ENCODE measurements at regions not wholly inside any gene's neighbourhood (a gene's known extent, or its start where the extent isn't known, plus 50 kb on each side); places are given as distances from the start of the nearest gene placed in this dataset.

DNA sequence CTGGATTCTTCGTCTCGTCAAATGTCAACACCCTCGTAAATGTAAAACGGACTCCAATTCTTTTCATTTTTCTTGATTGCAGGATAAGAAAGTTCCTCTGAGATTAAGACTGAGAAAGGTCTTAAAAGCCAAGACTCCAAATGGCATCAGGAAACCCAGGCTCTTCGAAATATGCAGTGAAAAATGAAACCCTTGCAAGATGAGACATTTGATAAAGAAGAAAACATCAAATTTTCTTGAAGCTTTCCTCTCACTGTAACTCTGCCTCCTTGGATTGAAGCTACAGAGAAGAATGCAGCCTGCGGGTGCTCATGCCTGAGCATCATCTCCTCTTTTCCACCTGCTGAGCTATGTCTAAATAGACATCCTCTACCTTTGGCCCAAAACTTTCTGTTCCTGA, 342.4 kb upstream of the THBS1 start:
- Mint-ChIP-seq H3K9me3 (no peaks in the 10 kb centered on the region), H3K36me3 (no peaks in the 10 kb centered on the region), H3K27ac (no peak overlapping the region), H3K4me3 (no peak overlapping the region), H3K27me3 (no peaks in the 10 kb centered on the region), H3K4me1 (ENCODE audit: unreplicated experiment) (no peaks in the 10 kb centered on the region)
- no peak for DNase-seq (ENCODE audit: extremely low spot score, unreplicated experiment)
- no peak for TF ChIP-seq CTCF (conservative IDR thresholded peaks at IDR 0.05)

GRCh38 chr15:39239562-39239961, 341.3 kb upstream of the THBS1 start:
- Mint-ChIP-seq H3K4me3 (no peak overlapping the region), H3K27ac (no peak overlapping the region)

DNA sequence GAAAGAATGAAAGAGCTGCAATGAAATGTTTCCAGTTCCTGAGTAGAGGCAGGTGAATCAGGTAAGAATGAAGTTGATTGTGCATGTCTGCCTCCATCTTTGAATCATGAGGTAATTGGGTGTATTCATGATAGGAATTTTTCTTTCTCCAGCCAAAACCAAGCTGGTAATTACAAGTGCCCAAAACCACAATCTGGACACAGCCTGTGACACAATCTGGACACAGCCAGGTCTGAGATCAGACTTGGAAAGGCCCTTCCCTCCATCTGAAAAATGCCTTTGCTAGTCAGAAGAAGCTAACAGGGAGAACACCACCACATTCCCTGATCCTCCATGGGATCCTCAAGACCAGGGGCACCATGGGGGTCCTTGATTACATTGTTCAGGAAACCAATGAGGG, 338.5 kb upstream of the THBS1 start:
- H3K9me3 Mint-ChIP-seq, result no peaks in the 10 kb centered on the region
- H3K27me3 Mint-ChIP-seq, result no peaks in the 10 kb centered on the region
- no peak overlapping the region for H3K4me3 Mint-ChIP-seq
- no peaks in the 10 kb centered on the region for H3K4me1 Mint-ChIP-seq (ENCODE audit: unreplicated experiment)
- no peaks in the 10 kb centered on the region for H3K36me3 Mint-ChIP-seq
- TF ChIP-seq CTCF (conservative IDR thresholded peaks at IDR 0.05), result no peak
- no peak overlapping the region for H3K27ac Mint-ChIP-seq
- no peak for DNase-seq (ENCODE audit: extremely low spot score, unreplicated experiment)

More at GRCh38 chr15:39239562-39239961, 341.3 kb upstream of the THBS1 start:
- no peaks in the 10 kb centered on the region for H3K9me3 Mint-ChIP-seq
- TF ChIP-seq CTCF (conservative IDR thresholded peaks at IDR 0.05), result no peak
- DNase-seq (ENCODE audit: extremely low spot score, unreplicated experiment), result no peak
- H3K27me3 Mint-ChIP-seq, result no peaks in the 10 kb centered on the region
- H3K36me3 Mint-ChIP-seq, result no peaks in the 10 kb centered on the region
- no peaks in the 10 kb centered on the region for H3K4me1 Mint-ChIP-seq (ENCODE audit: unreplicated experiment)

GRCh38 chr15:39243396-39243795, 337.5 kb upstream of the THBS1 start:
- no peak overlapping the region for H3K27ac Mint-ChIP-seq
- H3K4me1 Mint-ChIP-seq (ENCODE audit: unreplicated experiment), result no peaks in the 10 kb centered on the region
- no peak for TF ChIP-seq CTCF (conservative IDR thresholded peaks at IDR 0.05)
- no peaks in the 10 kb centered on the region for H3K27me3 Mint-ChIP-seq
- H3K4me3 Mint-ChIP-seq, result no peak overlapping the region
- no peaks in the 10 kb centered on the region for H3K9me3 Mint-ChIP-seq
- no peak for DNase-seq (ENCODE audit: extremely low spot score, unreplicated experiment)
- no peaks in the 10 kb centered on the region for H3K36me3 Mint-ChIP-seq

- Mint-ChIP-seq H3K4me1 (ENCODE audit: unreplicated experiment) (no peaks in the 10 kb centered on the region), H3K4me3 (no peak overlapping the region), H3K27me3 (peaks cover 5% of the 10 kb centered on the region), H3K9me3 (no peaks in the 10 kb centered on the region), H3K27ac (no peak overlapping the region), H3K36me3 (no peaks in the 10 kb centered on the region)
- TF ChIP-seq CTCF (conservative IDR thresholded peaks at IDR 0.05), result no peak
- no peak for DNase-seq (ENCODE audit: extremely low spot score, unreplicated experiment)
These were observed 336.1 kb upstream of the THBS1 start for GRCh38 chr15:39244776-39245175.

GRCh38 chr15:39246523-39246922, 334.4 kb upstream of the THBS1 start:
- peaks cover 14% of the 10 kb centered on the region for H3K4me1 Mint-ChIP-seq (ENCODE audit: unreplicated experiment)
- TF ChIP-seq CTCF (conservative IDR thresholded peaks at IDR 0.05), result no peak
- H3K9me3 Mint-ChIP-seq, result no peaks in the 10 kb centered on the region
- H3K27ac Mint-ChIP-seq, result no peak overlapping the region
- no peak for DNase-seq (ENCODE audit: extremely low spot score, unreplicated experiment)
- peaks cover 5% of the 10 kb centered on the region for H3K27me3 Mint-ChIP-seq
- no peaks in the 10 kb centered on the region for H3K36me3 Mint-ChIP-seq
- no peak overlapping the region for H3K4me3 Mint-ChIP-seq
